ENCODE measurements at regions not wholly inside any gene's neighbourhood (a gene's known extent, or its start where the extent isn't known, plus 50 kb on each side); places are given as distances from the start of the nearest gene placed in this dataset.

DNA sequence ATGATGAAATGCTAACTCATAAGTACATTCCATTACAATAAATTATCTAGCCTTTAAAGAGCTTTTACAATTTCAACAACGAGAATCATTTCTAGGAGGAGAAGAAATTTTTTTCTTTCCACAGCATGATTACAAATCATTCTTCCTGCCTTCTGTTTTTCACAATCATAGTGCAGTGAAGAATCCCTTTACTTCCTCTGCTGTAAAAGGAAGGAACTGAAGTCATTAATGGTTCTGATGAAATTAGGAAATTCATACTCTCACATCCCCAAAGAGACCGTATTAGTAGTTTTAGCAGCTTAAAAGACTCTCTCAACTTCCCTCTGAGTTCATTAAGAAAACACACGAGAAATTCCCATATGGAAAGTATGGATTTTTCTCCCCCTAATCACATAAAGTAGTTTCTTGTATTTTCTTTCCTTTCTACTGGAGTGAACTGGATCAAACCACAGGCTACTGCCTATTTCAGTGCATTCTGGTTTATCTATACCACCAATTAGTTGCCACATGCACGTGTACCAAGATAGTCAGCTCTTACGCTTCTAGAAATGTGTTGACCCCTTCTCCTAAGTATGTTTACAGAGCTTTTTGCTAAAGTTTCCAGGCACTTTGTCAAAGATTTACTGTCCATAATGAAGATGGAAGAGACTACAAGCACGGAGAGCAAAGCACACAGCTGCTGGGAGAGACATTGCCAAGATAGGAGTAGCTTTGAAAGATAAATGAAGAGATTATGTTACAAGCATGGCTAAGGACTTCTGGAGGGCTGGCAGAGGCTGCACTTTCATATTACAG lies 58.9 kb upstream of the KITLG start:
- H3K27ac ChIP-seq = no peak overlapping the region
- TF ChIP-seq EP300 (IDR thresholded peaks at IDR 0.05) (no peak), POLR2A (IDR thresholded peaks at IDR 0.05) (no peak)
- TF ChIP-seq, protein P1, sequence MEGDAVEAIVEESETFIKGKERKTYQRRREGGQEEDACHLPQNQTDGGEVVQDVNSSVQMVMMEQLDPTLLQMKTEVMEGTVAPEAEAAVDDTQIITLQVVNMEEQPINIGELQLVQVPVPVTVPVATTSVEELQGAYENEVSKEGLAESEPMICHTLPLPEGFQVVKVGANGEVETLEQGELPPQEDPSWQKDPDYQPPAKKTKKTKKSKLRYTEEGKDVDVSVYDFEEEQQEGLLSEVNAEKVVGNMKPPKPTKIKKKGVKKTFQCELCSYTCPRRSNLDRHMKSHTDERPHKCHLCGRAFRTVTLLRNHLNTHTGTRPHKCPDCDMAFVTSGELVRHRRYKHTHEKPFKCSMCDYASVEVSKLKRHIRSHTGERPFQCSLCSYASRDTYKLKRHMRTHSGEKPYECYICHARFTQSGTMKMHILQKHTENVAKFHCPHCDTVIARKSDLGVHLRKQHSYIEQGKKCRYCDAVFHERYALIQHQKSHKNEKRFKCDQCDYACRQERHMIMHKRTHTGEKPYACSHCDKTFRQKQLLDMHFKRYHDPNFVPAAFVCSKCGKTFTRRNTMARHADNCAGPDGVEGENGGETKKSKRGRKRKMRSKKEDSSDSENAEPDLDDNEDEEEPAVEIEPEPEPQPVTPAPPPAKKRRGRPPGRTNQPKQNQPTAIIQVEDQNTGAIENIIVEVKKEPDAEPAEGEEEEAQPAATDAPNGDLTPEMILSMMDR (IDR thresholded peaks at IDR 0.05) = no peak
- peaks cover 4% of the 10 kb centered on the region for H3K4me1 ChIP-seq (ENCODE audit: insufficient read depth)
- H3K9me3 ChIP-seq = no peaks in the 10 kb centered on the region
- H3K27me3 ChIP-seq = no peaks in the 10 kb centered on the region
- DNase-seq = no peak
- 23 to 27% (median 24%) methylated on average over 6 of the region's 6 CpGs for WGBS, 3 donors
- intact Hi-C loops (cut with DNase I) = no loop called here
- no peaks in the 10 kb centered on the region for H3K36me3 ChIP-seq
- H3K4me3 ChIP-seq = no peak overlapping the region

DNA sequence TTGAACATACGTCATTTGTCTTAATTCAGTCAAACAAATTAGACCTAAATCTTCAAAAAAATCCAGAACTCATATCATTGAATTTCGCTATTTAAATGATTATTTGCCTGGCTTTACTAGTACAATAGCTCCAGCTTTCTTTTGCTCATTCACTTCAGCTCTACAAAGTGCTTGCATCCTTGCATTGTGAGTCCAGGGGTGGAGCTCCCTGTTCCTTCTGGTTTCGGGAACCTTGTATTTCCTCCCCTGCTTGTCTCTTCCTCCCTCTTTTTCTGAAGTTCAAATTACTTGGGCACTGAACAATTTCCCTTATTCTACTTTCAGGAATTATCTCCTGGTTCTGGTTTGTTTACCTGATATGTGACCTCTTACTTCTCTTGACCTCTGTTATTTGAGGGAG lies 58.1 kb upstream of the KITLG start:
- WGBS, 3 donors = 45 to 48% (median 48%) methylated on average over 3 of the region's 3 CpGs
- H3K9me3 ChIP-seq = no peaks in the 10 kb centered on the region
- DNase-seq = no peak
- no peak overlapping the region for H3K27ac ChIP-seq
- H3K4me1 ChIP-seq (ENCODE audit: insufficient read depth) = peaks cover 4% of the 10 kb centered on the region
- no peak overlapping the region for H3K4me3 ChIP-seq
- H3K27me3 ChIP-seq = no peaks in the 10 kb centered on the region
- TF ChIP-seq, protein P1 (IDR thresholded peaks at IDR 0.05) = no peak
- TF ChIP-seq EP300 (IDR thresholded peaks at IDR 0.05) = no peak
- H3K36me3 ChIP-seq = no peaks in the 10 kb centered on the region
- intact Hi-C loops (cut with DNase I) = no loop called here

DNA sequence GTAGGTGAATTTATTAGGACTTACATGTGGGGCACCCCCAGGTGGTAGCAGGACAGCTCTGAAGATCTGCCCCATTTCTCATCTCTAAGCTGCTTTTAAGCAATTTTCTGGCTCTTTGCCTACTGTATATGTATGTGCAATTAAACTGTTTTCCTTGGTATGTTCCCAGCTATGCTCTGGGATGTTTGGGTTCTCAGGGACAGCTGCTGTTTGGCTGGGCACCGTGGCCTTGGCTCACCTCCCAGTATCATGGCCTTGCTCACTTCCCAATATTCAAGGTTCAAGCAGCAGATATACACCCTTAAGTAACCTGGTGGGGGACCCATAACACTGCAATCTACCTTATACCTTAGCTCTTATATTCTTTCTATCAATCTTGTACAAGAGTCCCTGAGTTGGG lies 53.7 kb upstream of the KITLG start:
- TF ChIP-seq EP300 (IDR thresholded peaks at IDR 0.05) = no peak
- TF ChIP-seq, protein P1 (IDR thresholded peaks at IDR 0.05) = no peak
- TF ChIP-seq POLR2A (IDR thresholded peaks at IDR 0.05) = no peak
- DNase-seq = no peak
- Histone ChIP-seq H3K4me1 (ENCODE audit: insufficient read depth) (peaks cover 3% of the 10 kb centered on the region), H3K27ac (no peak overlapping the region), H3K27me3 (no peaks in the 10 kb centered on the region), H3K4me3 (no peak overlapping the region), H3K36me3 (no peaks in the 10 kb centered on the region), H3K9me3 (no peaks in the 10 kb centered on the region)
- 0 to 18% (median 0%) methylated on average over 1 of the region's 1 CpG for whole genome bisulfite sequencing, 3 donors
- intact Hi-C loops (cut with DNase I) = no loop called here

DNA sequence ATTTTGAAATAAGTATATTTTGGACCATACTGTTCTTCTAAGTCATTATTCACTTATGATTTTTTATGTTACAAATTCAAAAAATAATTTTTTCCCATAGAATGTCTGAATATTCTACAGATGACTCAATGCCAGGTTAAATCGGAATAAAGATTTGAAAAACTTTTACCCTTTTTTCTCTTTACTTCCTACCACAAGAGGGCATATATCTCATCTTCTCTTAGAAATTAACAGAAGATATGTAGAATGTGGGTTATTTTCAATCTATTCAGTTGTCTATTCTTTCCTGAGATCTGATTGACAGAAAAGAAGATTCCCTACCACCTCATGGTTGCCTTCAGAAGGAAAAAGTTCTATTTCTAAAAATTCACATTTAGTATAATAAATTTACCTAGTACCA lies 53.0 kb upstream of the KITLG start:
- H3K27me3 ChIP-seq = no peaks in the 10 kb centered on the region
- intact Hi-C loops (cut with DNase I) = no loop called here
- 81 to 94% (median 92%) methylated on average over 1 of the region's 1 CpG for WGBS, 3 donors
- no peaks in the 10 kb centered on the region for H3K36me3 ChIP-seq
- peaks cover 3% of the 10 kb centered on the region for H3K4me1 ChIP-seq (ENCODE audit: insufficient read depth)
- no peak for DNase-seq
- no peak overlapping the region for H3K27ac ChIP-seq
- no peaks in the 10 kb centered on the region for H3K9me3 ChIP-seq
- H3K4me3 ChIP-seq = no peak overlapping the region
- TF ChIP-seq EP300 (IDR thresholded peaks at IDR 0.05) (no peak), POLR2A (IDR thresholded peaks at IDR 0.05) (no peak)
- TF ChIP-seq, protein P1 (IDR thresholded peaks at IDR 0.05) = no peak

All from ovary (tissue), 7 donors.